Hindlimb muscle (tissue), 1 donor: ENCODE measurements at regions not wholly inside any gene's neighbourhood (a gene's known extent, or its start where the extent isn't known, plus 50 kb on each side); places are given as distances from the start of the nearest gene placed in this dataset.
"Not testable (repeated sequence)": the region's sequence is repeated elsewhere in the genome, so short reads cannot be mapped to it uniquely, and the experiment has no call there.

Source experiments
- DNase-seq: peaks from one replicate; pipeline ENCODE4 v3.0.0-alpha.2; 2013

- no peak for DNase-seq
Measured at GRCh38 chr1:193951984-193952383, 765.6 kb upstream of the B3GALT2 start.

- no peak for DNase-seq
Measured at GRCh38 chr1:193944454-193944853, 758.0 kb upstream of the B3GALT2 start.

- DNase-seq: no peak
Measured at GRCh38 chr1:193940176-193940575, 753.8 kb upstream of the B3GALT2 start.

GRCh38 chr1:193939585-193939984 is 753.2 kb upstream of the B3GALT2 start:
- no peak for DNase-seq

GRCh38 chr1:193937308-193937707 is 750.9 kb upstream of the B3GALT2 start:
- no peak for DNase-seq

GRCh38 chr1:193932979-193933378 is 746.6 kb upstream of the B3GALT2 start:
- DNase-seq: no peak

GRCh38 chr1:193931356-193931755 is 744.9 kb upstream of the B3GALT2 start:
- DNase-seq: no peak

GRCh38 chr1:193929374-193930033 is 743.1 kb upstream of the B3GALT2 start:
- no peak for DNase-seq

GRCh38 chr1:193927550-193927949 is 741.1 kb upstream of the B3GALT2 start:
- DNase-seq: no peak

- no peak for DNase-seq
Measured at GRCh38 chr1:193926956-193927355, 740.5 kb upstream of the B3GALT2 start.

- DNase-seq: no peak
Measured at GRCh38 chr1:193919827-193920226, 733.4 kb upstream of the B3GALT2 start.

- DNase-seq: no peak
Measured at GRCh38 chr1:193916452-193916851, 730.0 kb upstream of the B3GALT2 start.

- DNase-seq: no peak
Measured at GRCh38 chr1:193914871-193915270, 728.5 kb upstream of the B3GALT2 start.

- no peak for DNase-seq
Measured at GRCh38 chr1:193909406-193910082, 723.1 kb upstream of the B3GALT2 start.

GRCh38 chr1:193905288-193906085 is 719.1 kb upstream of the B3GALT2 start:
- DNase-seq: no peak

- DNase-seq: no peak
Measured at GRCh38 chr1:193891788-193892187, 705.4 kb upstream of the B3GALT2 start.

- DNase-seq: no peak
Measured at GRCh38 chr1:193890935-193891334, 704.5 kb upstream of the B3GALT2 start.

- no peak for DNase-seq
Measured at GRCh38 chr1:193884848-193885558, 698.6 kb upstream of the B3GALT2 start.

- DNase-seq: not testable (repeated sequence)
Measured at GRCh38 chr1:193877920-193878319, 691.5 kb upstream of the B3GALT2 start.

- no peak for DNase-seq
Measured at GRCh38 chr1:193868425-193868824, 682.0 kb upstream of the B3GALT2 start.

GRCh38 chr1:193856261-193856660 is 669.8 kb upstream of the B3GALT2 start:
- DNase-seq: no peak

- DNase-seq: no peak
Measured at GRCh38 chr1:193850745-193851144, 664.3 kb upstream of the B3GALT2 start.
